ENCODE measurements at regions not wholly inside any gene's neighbourhood (a gene's known extent, or its start where the extent isn't known, plus 50 kb on each side); places are given as distances from the start of the nearest gene placed in this dataset.

DNA sequence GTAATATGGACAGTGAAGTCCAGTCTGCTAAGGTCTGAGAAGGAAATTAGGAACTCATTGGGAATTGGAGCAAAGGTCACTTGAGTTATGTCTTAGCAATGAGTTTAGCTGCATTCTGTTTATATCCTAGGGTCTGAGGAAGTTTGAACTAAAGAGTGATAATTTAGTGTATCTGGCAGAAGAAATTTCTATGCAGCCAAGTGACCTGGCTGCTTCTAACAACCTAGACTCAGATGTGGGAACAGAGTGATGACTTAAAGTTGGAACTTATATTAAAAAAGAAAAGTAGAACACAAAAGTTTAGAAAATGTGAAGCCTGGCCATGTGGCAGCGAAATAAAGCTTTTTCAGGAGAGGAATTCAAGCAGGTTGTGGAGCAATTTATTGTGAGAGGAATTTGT lies 106.2 kb downstream of the PRDM9 start:
- Mint-ChIP-seq H3K27ac (ENCODE audit: unreplicated experiment) (no peak overlapping the region), H3K4me1 (no peaks in the 10 kb centered on the region), H3K9me3 (peaks cover 19% of the 10 kb centered on the region), H3K4me3 (no peak overlapping the region), H3K36me3 (ENCODE audit: low read depth) (no peaks in the 10 kb centered on the region), H3K27me3 (ENCODE audit: low read depth) (no peaks in the 10 kb centered on the region)
- no peak for DNase-seq (ENCODE audit: low read depth, low spot score)
- TF ChIP-seq, protein P1, sequence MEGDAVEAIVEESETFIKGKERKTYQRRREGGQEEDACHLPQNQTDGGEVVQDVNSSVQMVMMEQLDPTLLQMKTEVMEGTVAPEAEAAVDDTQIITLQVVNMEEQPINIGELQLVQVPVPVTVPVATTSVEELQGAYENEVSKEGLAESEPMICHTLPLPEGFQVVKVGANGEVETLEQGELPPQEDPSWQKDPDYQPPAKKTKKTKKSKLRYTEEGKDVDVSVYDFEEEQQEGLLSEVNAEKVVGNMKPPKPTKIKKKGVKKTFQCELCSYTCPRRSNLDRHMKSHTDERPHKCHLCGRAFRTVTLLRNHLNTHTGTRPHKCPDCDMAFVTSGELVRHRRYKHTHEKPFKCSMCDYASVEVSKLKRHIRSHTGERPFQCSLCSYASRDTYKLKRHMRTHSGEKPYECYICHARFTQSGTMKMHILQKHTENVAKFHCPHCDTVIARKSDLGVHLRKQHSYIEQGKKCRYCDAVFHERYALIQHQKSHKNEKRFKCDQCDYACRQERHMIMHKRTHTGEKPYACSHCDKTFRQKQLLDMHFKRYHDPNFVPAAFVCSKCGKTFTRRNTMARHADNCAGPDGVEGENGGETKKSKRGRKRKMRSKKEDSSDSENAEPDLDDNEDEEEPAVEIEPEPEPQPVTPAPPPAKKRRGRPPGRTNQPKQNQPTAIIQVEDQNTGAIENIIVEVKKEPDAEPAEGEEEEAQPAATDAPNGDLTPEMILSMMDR (conservative IDR thresholded peaks at IDR 0.05) = no peak

DNA sequence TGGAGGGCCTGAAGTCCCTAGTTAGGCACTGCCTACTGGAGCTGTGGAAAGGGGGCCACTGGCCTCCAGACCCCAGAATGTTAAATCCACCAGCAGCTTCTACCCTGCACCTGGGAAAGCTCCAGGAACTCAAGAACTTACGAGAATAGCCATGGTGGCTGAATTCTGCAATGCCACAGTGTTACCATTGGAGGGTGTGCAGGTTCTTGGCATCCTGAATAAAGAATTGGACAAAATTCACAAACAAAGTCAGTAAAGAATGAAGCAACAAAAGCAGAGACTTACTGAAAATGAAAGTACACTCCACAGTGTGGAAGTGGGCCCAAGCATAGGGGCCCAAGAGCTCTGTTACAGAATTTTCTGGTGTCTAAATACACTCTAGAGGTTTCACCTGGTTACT lies 107.0 kb downstream of the PRDM9 start:
- Mint-ChIP-seq H3K27me3 (ENCODE audit: low read depth) (no peaks in the 10 kb centered on the region), H3K9me3 (peaks cover 17% of the 10 kb centered on the region), H3K4me1 (no peaks in the 10 kb centered on the region), H3K4me3 (no peak overlapping the region), H3K27ac (ENCODE audit: unreplicated experiment) (no peak overlapping the region), H3K36me3 (ENCODE audit: low read depth) (no peaks in the 10 kb centered on the region)
- TF ChIP-seq, protein P1 (conservative IDR thresholded peaks at IDR 0.05) = no peak
- DNase-seq (ENCODE audit: low read depth, low spot score) = no peak

DNA sequence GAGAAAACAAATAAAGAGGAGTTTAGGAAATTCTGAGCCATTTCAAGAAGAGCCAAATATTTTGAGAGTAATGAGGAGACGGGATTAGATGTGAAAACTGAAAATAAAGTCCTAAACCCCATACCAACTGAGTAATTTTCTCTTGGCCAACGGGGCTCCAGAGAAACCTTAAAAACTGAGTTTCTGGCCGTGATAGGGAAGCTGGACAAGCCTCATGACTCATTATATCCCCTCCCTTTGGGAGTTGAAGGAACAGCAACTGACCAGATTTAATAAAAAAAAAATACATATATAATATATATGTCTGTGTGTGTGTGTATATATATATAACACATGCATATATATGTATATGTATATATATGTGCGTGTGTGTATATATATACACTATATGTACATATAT lies 119.6 kb downstream of the PRDM9 start:
- H3K9me3 Mint-ChIP-seq = no peaks in the 10 kb centered on the region
- TF ChIP-seq, protein P1 (conservative IDR thresholded peaks at IDR 0.05) = no peak

DNA sequence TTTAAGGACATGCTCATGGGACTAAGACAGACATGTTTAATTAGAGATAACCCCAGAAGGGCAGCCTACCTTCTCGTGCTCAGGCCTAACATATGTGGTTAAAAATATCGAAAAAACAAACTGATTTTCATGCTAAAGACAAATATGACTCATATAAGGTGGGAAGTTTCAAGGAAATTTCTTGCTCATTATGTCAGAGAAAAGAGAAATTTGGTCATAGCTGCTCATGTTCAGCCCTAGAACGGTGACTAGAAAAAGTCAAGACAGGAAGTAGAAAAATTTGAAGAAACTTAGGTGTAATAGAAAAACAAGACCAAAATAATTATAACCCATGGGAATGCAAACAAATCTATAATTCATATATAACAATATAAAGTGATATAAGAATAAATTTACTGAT lies 120.6 kb downstream of the PRDM9 start:
- DNase-seq (ENCODE audit: low read depth, low spot score) = no peak
- TF ChIP-seq, protein P1 (conservative IDR thresholded peaks at IDR 0.05) = no peak
- H3K36me3 Mint-ChIP-seq (ENCODE audit: low read depth) = no peaks in the 10 kb centered on the region
- no peaks in the 10 kb centered on the region for H3K27me3 Mint-ChIP-seq (ENCODE audit: low read depth)
- H3K9me3 Mint-ChIP-seq = no peaks in the 10 kb centered on the region
- no peaks in the 10 kb centered on the region for H3K4me1 Mint-ChIP-seq
- H3K27ac Mint-ChIP-seq (ENCODE audit: unreplicated experiment) = no peak overlapping the region
- H3K4me3 Mint-ChIP-seq = no peak overlapping the region

More for the DNA sequence above, 119.6 kb downstream of the PRDM9 start:
- no peak overlapping the region for H3K4me3 Mint-ChIP-seq
- H3K27me3 Mint-ChIP-seq (ENCODE audit: low read depth) = no peaks in the 10 kb centered on the region
- H3K36me3 Mint-ChIP-seq (ENCODE audit: low read depth) = no peaks in the 10 kb centered on the region
- DNase-seq (ENCODE audit: low read depth, low spot score) = no peak
- no peak overlapping the region for H3K27ac Mint-ChIP-seq (ENCODE audit: unreplicated experiment)
- H3K4me1 Mint-ChIP-seq = no peaks in the 10 kb centered on the region

DNA sequence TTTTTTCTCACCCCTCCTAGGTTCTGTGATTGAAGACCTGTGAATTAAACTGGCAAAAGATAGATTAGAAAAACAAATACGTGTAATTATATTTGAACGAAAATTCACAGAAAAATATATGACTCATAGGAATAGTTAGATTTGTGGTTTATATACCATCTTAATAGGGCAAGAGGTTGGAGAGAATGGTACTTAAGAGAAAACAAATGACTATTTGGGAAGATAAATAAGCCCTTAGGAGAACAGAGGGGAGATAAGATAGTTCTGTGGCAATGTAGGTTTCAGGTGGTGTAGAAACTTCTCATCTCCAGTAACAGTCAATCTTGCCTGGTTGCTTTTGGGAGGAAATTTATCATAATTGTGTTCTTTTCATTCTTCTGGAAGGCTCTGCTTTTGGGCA lies 122.0 kb downstream of the PRDM9 start:
- Mint-ChIP-seq H3K4me3 (no peak overlapping the region), H3K9me3 (no peaks in the 10 kb centered on the region)
- TF ChIP-seq, protein P1 (conservative IDR thresholded peaks at IDR 0.05) = no peak

More for the DNA sequence above, 122.0 kb downstream of the PRDM9 start:
- DNase-seq (ENCODE audit: low read depth, low spot score) = no peak
- H3K27ac Mint-ChIP-seq (ENCODE audit: unreplicated experiment) = no peak overlapping the region
- H3K27me3 Mint-ChIP-seq (ENCODE audit: low read depth) = no peaks in the 10 kb centered on the region
- H3K36me3 Mint-ChIP-seq (ENCODE audit: low read depth) = no peaks in the 10 kb centered on the region
- no peaks in the 10 kb centered on the region for H3K4me1 Mint-ChIP-seq

Data from neural crest cell (in vitro differentiated cells).